GM19467 (cell line): ENCODE measurements at regions not wholly inside any gene's neighbourhood (a gene's known extent, or its start where the extent isn't known, plus 50 kb on each side); places are given as distances from the start of the nearest gene placed in this dataset.
"Not testable (repeated sequence)": the region's sequence is repeated elsewhere in the genome, so short reads cannot be mapped to it uniquely, and the experiment has no call there.

Experiments used
- ATAC-seq: cut with Tn5 transposase; IDR thresholded peaks from one replicate; pipeline ENCODE4 v1.9.1; 2021; ENCODE audit warnings: mild to moderate bottlenecking, moderate library complexity; ENCODE audit not compliant: unreplicated experiment

- ATAC-seq, result no peak
These were observed 897.3 kb upstream of the DDX18 start for GRCh38 chr2:116917196-116917595.

GRCh38 chr2:116918574-116918973 lies 895.9 kb upstream of the DDX18 start:
- no peak for ATAC-seq

GRCh38 chr2:116922414-116922813 lies 892.1 kb upstream of the DDX18 start:
- ATAC-seq, result no peak

GRCh38 chr2:116924509-116924908 lies 890.0 kb upstream of the DDX18 start:
- no peak for ATAC-seq

GRCh38 chr2:116935097-116935814 lies 879.2 kb upstream of the DDX18 start:
- no peak for ATAC-seq

GRCh38 chr2:116948258-116948657 lies 866.2 kb upstream of the DDX18 start:
- no peak for ATAC-seq

- ATAC-seq, result no peak
These were observed 865.2 kb upstream of the DDX18 start for GRCh38 chr2:116949249-116949648.

- ATAC-seq, result no peak
These were observed 862.2 kb upstream of the DDX18 start for GRCh38 chr2:116952254-116952653.

GRCh38 chr2:116955646-116956045 lies 858.8 kb upstream of the DDX18 start:
- ATAC-seq, result no peak

GRCh38 chr2:116975608-116976007 lies 838.9 kb upstream of the DDX18 start:
- ATAC-seq, result no peak

GRCh38 chr2:116979916-116980764 lies 834.4 kb upstream of the DDX18 start:
- ATAC-seq, result no peak

GRCh38 chr2:116987447-116987846 lies 827.0 kb upstream of the DDX18 start:
- no peak for ATAC-seq

GRCh38 chr2:116988303-116988702 lies 826.2 kb upstream of the DDX18 start:
- ATAC-seq, result no peak

GRCh38 chr2:117019357-117019756 lies 795.1 kb upstream of the DDX18 start:
- no peak for ATAC-seq

GRCh38 chr2:117027646-117028045 lies 786.8 kb upstream of the DDX18 start:
- no peak for ATAC-seq

GRCh38 chr2:117028708-117029107 lies 785.8 kb upstream of the DDX18 start:
- ATAC-seq, result not testable (repeated sequence)

- ATAC-seq, result no peak
These were observed 758.8 kb upstream of the DDX18 start for GRCh38 chr2:117055499-117056375.

GRCh38 chr2:117056376-117056748 lies 758.1 kb upstream of the DDX18 start:
- no peak for ATAC-seq

- no peak for ATAC-seq
These were observed 757.5 kb upstream of the DDX18 start for GRCh38 chr2:117057016-117057415.

- peak; percentile 74 for ATAC-seq
These were observed 756.1 kb upstream of the DDX18 start for GRCh38 chr2:117058366-117058765.

GRCh38 chr2:117064021-117064420 lies 750.5 kb upstream of the DDX18 start:
- ATAC-seq, result no peak
